KBM-7 (cell line): ENCODE measurements at regions not wholly inside any gene's neighbourhood (a gene's known extent, or its start where the extent isn't known, plus 50 kb on each side); places are given as distances from the start of the nearest gene placed in this dataset.

ENCODE experiments used
- DNase-seq: peaks from one replicate; pipeline ENCODE4 v3.0.0-alpha.2; 2015
- in situ Hi-C: fragments of 300-500 bp; cut with MboI; formaldehyde crosslinking; loops from 2 replicates; pipeline ENCODE4 v1.14.3; 2020; ENCODE audit warnings: low sequenced_read_pairs, low pct_unique_long_range_greater_than_20kb, mixed read lengths

- no peak for DNase-seq
- in situ Hi-C loops = no loop called here
Observed at GRCh38 chr9:108584860-108585259, 270.9 kb downstream of the ACTL7B start.

DNA sequence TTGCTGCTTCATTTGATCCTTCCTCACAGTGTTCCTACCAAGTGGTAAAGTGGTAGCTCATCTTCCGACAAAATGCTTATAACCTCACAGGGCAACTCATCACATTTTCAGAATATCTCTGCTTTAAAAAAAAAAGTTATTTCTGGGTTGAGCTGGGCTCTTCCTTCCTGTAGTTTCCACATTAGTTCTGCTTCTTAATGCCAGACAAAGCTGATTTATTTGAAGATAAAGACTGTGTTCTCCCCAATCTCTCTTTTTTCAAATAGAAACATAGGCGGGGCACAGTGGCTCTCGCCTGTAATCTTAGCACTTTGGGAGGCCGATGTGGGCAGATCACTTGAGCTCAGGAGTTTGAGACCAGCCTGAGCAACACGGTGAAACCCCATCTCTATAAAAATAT, 273.1 kb downstream of the ACTL7B start:
- in situ Hi-C loops = no loop called here
- no peak for DNase-seq

DNA sequence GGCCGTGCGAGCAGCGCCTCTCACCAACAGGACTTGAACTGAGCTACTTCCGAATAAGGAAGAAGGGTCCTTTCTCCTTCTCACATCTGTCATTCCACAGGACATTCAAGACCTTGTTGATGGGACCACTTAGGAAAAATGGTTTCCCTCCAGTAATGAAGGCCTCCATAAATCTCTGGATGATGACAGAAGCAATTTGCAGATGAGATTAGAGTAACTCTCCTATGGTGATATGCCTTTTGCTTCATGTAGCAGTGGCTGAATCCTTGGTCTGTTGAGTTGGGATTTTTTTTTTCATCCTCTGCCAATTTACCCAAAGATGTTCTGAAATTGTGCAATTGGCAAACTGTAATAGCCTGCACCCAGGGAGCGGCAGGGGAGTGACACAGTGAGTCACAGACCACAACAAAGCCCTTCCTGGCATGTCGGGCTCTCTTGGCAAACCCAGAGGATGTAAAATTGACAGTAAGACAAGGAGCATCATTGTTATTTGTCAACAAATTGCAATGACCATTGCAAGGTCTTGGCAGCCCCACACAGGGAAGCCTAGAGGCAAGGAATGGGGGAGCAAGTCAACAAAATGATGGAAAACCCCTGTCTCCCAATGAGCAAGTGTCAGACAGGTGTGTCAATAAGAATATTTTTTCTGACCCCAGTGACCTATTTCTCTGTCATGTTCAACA, 275.9 kb downstream of the ACTL7B start:
- in situ Hi-C loops = no loop called here
- DNase-seq = no peak

GRCh38 chr9:108575276-108575675, 280.5 kb downstream of the ACTL7B start:
- no peak for DNase-seq
- in situ Hi-C loops = no loop called here

GRCh38 chr9:108569624-108570023, 286.2 kb downstream of the ACTL7B start:
- in situ Hi-C loops = no loop called here
- DNase-seq = no peak

GRCh38 chr9:108568093-108568492, 287.7 kb downstream of the ACTL7B start:
- in situ Hi-C loops = no loop called here
- no peak for DNase-seq

DNA sequence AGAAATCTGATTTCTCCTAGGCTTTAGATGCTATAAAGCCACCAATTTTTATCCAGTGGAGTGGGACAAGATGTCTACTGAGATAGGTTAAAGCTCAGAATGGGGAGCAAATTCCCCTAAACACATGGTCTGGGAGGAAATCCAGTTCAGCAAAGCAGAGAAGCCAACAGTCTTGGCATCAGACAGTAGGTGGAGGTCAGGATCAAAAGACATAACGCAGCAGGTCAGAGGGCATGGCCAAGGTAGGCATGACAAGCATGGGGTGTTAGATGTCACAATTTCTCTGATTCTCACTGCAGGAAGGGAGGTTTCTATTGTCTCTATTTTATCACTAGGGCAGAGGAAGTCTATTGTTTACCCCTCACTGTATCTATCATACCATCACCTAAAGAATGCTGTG, 288.2 kb downstream of the ACTL7B start:
- no peak for DNase-seq
- in situ Hi-C loops = no loop called here

GRCh38 chr9:108565651-108566378, 290.0 kb downstream of the ACTL7B start:
- DNase-seq = peak; percentile 58
- in situ Hi-C loops = no loop called here

GRCh38 chr9:108562176-108562575, 293.6 kb downstream of the ACTL7B start:
- in situ Hi-C loops = no loop called here
- DNase-seq = no peak

DNA sequence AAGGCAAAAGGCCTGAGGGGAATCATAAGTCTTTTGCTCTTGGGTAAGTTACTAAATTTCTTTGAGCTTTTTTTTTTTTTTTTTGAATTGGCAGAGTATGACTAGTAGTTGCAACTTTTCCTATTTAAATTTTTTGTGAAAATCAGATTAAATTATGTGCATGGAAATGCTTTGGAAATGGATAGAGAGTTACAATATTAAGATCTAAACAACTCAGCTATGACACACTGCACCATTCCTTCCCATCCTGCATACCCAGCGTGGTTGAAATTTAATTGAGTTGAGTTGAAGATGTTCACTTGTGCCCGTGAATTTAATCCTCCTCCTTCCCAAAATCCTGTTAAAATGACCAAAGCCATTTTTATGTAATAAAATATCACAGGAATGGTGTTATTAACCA, 296.4 kb downstream of the ACTL7B start:
- DNase-seq = no peak
- in situ Hi-C loops = no loop called here

DNA sequence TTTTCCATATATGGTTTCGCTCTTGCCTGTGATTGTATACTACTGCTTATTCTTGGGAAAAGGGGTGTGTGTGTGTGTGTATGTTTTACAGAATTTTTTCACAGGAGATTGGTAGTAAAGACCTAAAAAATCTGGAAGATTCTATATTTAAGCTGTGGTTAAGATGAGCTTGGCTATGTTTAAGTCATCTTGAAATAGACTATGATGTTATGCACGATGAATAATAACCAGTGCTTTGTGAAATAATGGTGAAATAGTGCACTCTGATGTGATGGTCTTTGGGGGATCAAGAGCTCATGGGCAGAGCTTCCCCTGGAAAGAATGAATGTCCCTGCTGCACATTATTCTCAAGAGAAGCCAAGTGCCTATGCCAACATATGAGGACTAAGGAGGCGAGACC, 301.0 kb downstream of the ACTL7B start:
- in situ Hi-C loops = no loop called here
- DNase-seq = no peak

DNA sequence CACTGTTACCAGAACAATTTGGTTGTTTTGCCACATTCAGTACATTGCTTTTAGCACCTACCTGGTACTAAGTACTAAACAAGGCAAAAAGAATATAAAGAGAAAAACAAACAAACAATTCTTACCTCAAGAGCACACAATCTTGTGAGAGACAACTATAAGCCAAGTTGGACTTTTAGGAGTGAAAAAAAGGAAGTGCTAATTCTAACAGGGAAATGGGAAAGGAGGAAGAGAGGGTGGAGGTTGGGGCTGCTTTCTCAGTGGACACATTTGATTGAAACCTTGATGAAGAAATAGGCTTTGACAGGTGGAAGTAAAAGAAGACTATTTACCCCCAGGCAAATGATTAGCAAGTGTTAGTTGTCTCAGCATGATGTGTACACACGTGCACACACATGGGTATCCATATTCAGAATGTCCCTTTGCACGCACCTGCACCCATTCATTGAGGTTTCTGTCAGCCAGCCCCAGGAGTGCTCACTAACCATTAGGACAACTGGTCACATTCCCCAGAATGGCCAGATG, 302.6 kb downstream of the ACTL7B start:
- in situ Hi-C loops = no loop called here
- no peak for DNase-seq

GRCh38 chr9:108552459-108553040, 303.2 kb downstream of the ACTL7B start:
- DNase-seq = no peak
- in situ Hi-C loops = no loop called here

- in situ Hi-C loops = no loop called here
- DNase-seq = no peak
Observed at GRCh38 chr9:108551030-108551841, 304.6 kb downstream of the ACTL7B start.

GRCh38 chr9:108550106-108550505, 305.7 kb downstream of the ACTL7B start:
- in situ Hi-C loops = no loop called here
- DNase-seq = no peak

DNA sequence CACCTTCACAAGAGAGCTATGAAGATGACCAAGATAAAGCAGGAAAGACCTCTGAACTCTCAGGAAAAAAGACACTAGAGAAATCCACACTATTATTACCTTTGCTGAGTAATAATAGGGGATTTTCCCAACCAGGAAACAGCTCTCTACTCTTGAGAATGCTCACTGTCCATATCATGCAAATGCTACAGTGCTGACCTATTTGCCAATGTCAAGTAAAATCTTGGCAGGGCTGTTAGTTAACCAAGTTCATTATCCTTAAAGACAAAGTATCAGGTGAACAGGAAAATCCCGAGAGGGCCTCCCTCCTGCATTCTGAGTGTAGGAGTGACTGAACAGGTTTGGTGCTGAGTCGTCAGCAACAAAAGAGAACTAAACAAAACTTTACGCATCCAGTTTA, 306.6 kb downstream of the ACTL7B start:
- DNase-seq = no peak
- in situ Hi-C loops = no loop called here

DNA sequence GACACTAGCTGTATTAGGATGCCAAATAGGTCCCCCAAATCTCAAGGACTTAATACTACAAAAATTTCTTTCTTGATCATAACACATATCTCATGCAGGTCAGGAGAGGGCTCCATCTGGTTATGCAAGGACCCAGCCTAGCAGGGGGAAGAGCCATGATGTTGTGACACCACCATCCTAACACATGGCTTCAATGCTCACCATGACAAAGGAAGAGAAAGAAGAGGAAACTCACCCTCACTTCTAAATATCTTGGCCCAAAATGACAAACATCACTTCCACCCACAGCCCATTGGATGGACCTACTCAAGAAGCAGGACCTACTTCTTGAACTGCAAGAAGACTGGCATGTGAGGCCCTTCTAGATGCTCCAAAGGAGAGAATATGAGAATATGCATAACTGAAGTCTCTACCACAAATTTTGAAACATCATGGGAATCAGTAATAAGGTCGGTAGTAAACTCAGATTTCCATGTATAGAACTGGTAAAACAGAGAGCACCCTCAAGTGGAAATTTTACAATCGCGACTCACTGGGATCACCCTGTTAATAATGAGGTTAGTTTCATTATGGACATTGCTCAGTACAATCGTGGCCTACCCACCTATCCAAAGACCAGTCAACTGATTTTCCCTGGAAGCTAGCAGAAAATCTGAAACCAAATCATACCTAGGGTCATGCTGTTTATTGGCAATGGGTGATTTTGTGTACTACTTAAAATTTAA, 308.2 kb downstream of the ACTL7B start:
- in situ Hi-C loops = no loop called here
- no peak for DNase-seq

DNA sequence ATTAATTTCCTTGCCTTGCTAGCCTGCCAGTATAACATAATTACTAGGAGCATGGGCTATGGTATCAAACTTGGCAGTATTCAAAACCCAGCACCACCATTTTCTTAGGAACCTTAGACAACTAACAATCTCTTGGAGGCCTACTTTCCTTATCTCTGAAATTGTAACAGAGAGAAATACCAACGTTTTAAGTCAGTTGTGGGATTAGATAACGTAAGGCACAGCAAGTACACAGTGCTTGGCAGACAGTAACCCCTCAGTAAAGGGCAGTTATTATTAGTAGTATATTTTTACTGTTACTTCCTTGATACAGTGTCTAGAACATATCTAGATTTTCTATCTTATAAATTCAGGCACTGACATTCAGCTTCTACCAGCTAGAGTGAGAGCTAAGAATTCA, 309.6 kb downstream of the ACTL7B start:
- in situ Hi-C loops = no loop called here
- DNase-seq = no peak

GRCh38 chr9:108545436-108545835, 310.4 kb downstream of the ACTL7B start:
- no peak for DNase-seq
- in situ Hi-C loops = no loop called here
